GM10266 (cell line): ENCODE measurements at regions not wholly inside any gene's neighbourhood (a gene's known extent, or its start where the extent isn't known, plus 50 kb on each side); places are given as distances from the start of the nearest gene placed in this dataset.

ENCODE experiments used
- DNase-seq: peaks from one replicate; pipeline ENCODE4 v3.0.0; 2012; ENCODE audit errors: extremely low spot score
- TF ChIP-seq, protein P1 (sequence below): IDR thresholded peaks from 2 replicates; pipeline ENCODE4 v1.5.1; 2012; ENCODE audit warnings: mild to moderate bottlenecking, low read depth; ENCODE audit not compliant: control insufficient read depth, insufficient read depth; ENCODE audit errors: missing control alignments

DNA sequence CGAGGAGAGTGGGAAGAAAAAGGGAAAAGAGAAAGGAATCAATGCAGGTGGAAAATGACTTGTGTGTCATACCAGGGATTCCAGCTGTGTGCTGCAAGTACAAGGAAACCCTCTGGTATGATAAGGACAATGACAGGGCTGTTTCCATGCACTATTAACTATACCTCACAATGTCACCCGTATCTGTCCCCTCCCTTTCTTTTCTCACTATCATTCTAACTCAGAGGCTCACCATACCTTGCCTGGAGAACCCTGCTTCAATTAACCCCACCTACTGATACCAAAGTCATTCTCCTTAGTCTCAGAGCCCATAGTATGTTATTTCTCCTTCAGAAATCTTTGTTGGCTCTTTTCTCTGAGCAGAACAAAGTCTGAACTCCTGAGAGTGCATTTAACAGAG, 236.2 kb upstream of the NREP start:
- no peak for DNase-seq
- TF ChIP-seq, protein P1, sequence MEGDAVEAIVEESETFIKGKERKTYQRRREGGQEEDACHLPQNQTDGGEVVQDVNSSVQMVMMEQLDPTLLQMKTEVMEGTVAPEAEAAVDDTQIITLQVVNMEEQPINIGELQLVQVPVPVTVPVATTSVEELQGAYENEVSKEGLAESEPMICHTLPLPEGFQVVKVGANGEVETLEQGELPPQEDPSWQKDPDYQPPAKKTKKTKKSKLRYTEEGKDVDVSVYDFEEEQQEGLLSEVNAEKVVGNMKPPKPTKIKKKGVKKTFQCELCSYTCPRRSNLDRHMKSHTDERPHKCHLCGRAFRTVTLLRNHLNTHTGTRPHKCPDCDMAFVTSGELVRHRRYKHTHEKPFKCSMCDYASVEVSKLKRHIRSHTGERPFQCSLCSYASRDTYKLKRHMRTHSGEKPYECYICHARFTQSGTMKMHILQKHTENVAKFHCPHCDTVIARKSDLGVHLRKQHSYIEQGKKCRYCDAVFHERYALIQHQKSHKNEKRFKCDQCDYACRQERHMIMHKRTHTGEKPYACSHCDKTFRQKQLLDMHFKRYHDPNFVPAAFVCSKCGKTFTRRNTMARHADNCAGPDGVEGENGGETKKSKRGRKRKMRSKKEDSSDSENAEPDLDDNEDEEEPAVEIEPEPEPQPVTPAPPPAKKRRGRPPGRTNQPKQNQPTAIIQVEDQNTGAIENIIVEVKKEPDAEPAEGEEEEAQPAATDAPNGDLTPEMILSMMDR = no peak

DNA sequence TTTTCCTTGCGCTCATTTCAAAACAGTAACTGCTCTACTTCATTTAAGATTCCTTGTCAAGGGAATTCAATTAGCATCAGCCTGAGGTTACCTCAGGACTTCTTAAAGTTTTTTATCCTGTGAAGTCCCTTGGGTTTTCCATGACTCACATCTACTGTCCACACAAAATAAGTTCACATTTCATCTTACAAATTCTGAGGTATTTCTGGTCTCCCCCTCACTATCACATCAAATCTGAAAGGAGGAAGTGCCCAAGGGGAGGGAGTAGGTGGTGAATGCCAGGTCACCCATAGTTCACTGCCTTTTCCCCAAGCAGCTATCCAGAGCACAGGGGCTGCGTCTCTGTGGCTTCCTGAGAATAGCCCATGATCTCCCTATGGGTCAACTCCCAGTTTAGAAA, 227.1 kb upstream of the NREP start:
- TF ChIP-seq, protein P1 = no peak
- DNase-seq = peak; percentile 34

DNA sequence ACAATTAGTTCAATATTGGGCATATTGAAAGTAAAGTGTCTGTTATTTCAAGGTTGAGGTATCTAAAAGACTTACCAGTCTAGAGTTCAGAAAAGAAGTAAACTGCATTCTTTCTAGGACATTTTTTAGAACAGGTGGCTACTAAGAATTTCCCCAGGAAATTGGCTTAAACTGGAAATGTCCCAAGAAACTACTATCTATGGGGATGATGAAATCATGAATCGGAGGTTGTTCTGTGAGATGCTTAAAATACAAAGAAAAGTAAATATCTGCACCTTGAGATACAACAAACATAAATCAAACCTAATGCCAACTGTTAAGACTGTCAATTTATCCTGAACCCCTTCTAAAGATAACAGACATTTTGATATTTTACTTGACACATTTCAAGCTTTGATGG, 226.5 kb upstream of the NREP start:
- TF ChIP-seq, protein P1 = no peak
- no peak for DNase-seq

DNA sequence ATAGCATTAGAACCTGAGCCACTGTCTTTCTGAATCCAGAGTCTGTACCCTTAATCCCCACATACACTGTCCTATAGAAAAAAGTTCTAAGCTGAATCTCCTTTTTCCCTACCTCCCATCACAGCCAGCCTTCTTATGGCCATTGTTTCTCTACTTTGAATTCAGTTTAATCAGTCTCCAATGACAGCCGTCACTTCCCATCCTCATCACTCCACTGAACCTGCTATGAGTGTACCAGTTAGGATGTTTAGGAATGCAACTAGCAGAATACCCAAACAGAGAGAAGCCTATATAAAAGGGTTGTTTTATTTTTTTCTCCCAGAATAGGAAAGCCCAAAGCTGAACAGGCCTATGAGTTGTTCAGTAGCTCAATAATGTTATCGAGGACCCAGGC, 220.4 kb upstream of the NREP start:
- TF ChIP-seq, protein P1 = no peak
- DNase-seq = no peak

DNA sequence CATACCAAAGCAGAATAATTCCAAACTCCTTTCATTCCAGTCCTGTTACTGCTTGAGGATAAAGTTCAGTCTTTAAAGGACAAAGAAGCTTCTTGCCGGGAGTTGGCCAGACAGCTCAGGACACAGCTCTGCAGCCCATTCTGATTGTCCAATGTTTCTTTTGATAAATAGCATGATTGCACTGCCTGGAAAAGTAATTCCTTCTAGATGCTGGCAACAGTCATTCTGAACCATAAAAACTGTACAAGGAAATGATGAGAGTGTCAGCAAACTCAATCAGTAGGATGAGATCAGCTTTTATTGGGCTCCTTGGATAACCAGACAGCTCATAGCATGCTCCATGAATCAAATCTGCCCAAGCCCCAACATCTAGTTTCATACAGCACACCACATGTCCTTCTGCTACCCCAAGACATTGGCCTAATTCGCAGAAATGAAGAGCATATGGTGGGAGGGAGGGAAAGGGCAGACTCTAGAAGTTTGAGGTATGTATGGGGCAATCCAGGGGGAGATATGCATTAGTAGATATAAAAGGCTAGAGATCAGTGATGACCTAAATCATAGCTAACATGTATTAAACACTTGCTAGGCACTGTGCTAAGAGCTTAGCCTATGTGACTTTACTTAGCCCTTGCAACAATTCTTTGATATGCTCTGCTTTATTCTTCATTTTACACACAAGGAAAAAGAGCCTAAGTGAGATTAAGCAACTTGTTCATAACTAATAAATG, 219.9 kb upstream of the NREP start:
- TF ChIP-seq, protein P1 = no peak
- DNase-seq = no peak

DNA sequence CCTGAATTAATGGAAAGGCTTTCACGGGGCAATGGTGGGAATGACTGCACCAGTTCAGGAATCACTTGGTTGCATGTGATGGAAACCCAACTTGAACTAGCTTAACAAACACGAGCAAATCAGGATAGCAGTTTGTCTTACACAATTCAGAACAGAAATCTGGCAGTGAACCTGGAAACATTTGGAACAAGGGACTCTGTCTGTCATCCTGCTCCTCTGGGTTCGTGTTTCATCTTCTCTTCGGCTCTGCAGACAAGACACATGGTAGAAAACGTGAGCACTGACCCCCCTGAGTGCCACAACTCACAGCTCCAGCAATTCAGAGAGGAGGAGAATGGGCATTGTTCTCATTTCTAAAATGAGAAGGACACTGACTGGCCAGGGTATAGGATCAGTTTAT, 218.1 kb upstream of the NREP start:
- TF ChIP-seq, protein P1 = no peak
- no peak for DNase-seq

DNA sequence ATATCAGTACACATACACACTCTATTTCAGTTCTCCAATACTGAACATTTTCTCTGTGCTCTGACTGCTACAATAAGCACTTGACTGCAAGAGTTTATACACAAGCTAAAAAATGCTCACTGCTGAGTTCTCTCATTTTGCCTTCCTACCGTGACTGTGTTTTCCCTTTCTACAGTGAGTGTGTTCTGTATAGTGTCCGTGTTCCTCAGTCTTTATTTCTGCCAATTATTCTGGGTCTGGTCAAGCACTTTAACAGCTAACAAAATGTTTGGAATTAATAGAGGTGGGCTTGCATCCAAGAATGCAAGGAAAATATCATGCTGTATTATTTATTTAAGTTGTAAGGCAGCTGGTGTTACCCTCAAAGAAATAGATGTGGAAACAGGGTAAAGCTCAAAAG, 217.0 kb upstream of the NREP start:
- no peak for DNase-seq
- TF ChIP-seq, protein P1 = no peak
